Glutamatergic neuron (in vitro differentiated cells): ENCODE measurements at regions not wholly inside any gene's neighbourhood (a gene's known extent, or its start where the extent isn't known, plus 50 kb on each side); places are given as distances from the start of the nearest gene placed in this dataset.

Experiments
- DNase-seq: peaks from one replicate; pipeline ENCODE4 v3.0.0; 2022
- H3K27ac Mint-ChIP-seq: one replicate; pipeline ENCODE4 v1.8.0; 2020; ENCODE audit warnings: mild to moderate bottlenecking, mixed read lengths, inconsistent platforms; ENCODE audit not compliant: unreplicated experiment
- H3K27me3 Mint-ChIP-seq: one replicate; pipeline ENCODE4 v1.8.0; 2020; ENCODE audit warnings: mild to moderate bottlenecking, moderate library complexity, mixed read lengths, inconsistent platforms; ENCODE audit not compliant: unreplicated experiment
- H3K36me3 Mint-ChIP-seq: one replicate; pipeline ENCODE4 v1.8.0; 2020; ENCODE audit warnings: mild to moderate bottlenecking, mixed read lengths, inconsistent platforms; ENCODE audit not compliant: unreplicated experiment
- H3K4me1 Mint-ChIP-seq: one replicate; pipeline ENCODE4 v1.8.0; 2020; ENCODE audit warnings: mild to moderate bottlenecking, low read depth, mixed read lengths, inconsistent platforms; ENCODE audit not compliant: unreplicated experiment
- H3K4me3 Mint-ChIP-seq: one replicate; pipeline ENCODE4 v1.8.0; 2020; ENCODE audit warnings: mild to moderate bottlenecking, mixed read lengths, inconsistent platforms; ENCODE audit not compliant: unreplicated experiment
- H3K9me3 Mint-ChIP-seq: one replicate; pipeline ENCODE4 v1.8.0; 2020; ENCODE audit warnings: mild to moderate bottlenecking, moderate library complexity, mixed read lengths, inconsistent platforms; ENCODE audit not compliant: unreplicated experiment
- TF ChIP-seq, protein P1 (sequence below): fragments of 200-600 bp; sonication (generic); IDR thresholded peaks from one replicate; pipeline ENCODE4 v1.5.0; 2021; ENCODE audit not compliant: partially characterized antibody, unreplicated experiment

DNA sequence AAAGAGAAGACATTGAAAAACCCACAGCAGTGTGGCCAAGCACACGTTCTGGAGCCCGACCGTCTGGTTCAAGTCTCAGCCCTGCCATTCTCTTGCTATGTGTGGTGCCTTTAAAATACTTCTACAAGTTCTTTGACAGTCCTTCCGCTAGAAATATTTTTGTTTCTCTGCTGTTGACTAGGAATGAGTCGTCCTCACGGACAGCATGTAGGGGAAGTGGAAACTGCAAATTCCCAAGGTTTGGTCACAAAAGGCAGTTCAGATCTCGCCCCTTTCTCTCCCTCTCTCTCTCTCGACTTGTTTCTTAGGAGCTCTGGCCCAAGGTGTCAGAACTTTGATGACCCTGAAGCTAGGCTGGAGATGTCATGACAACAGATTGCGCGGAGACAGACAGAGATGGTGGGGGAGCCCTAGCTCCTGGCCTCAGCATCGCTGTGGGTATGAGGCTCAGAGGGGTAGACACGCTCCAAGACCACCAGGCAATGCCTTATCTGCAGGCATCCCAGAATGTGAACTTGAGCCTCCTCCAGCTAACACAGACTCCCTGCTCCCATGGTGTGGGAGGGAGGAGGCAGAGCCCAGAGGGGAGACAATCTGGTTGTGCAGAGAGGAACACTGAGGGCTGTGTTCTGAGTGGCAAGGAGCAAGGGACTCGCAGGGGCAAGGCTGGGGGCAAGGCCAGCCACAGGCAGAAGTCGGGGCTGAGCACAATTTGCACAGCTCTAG lies 368.9 kb upstream of the SULF2 start:
- peaks cover 8% of the 10 kb centered on the region for H3K9me3 Mint-ChIP-seq
- DNase-seq, result no peak
- H3K27ac Mint-ChIP-seq, result no peak overlapping the region
- H3K4me1 Mint-ChIP-seq, result peaks cover 4% of the 10 kb centered on the region
- no peak overlapping the region for H3K4me3 Mint-ChIP-seq
- H3K27me3 Mint-ChIP-seq, result peaks cover 10% of the 10 kb centered on the region
- TF ChIP-seq, protein P1, sequence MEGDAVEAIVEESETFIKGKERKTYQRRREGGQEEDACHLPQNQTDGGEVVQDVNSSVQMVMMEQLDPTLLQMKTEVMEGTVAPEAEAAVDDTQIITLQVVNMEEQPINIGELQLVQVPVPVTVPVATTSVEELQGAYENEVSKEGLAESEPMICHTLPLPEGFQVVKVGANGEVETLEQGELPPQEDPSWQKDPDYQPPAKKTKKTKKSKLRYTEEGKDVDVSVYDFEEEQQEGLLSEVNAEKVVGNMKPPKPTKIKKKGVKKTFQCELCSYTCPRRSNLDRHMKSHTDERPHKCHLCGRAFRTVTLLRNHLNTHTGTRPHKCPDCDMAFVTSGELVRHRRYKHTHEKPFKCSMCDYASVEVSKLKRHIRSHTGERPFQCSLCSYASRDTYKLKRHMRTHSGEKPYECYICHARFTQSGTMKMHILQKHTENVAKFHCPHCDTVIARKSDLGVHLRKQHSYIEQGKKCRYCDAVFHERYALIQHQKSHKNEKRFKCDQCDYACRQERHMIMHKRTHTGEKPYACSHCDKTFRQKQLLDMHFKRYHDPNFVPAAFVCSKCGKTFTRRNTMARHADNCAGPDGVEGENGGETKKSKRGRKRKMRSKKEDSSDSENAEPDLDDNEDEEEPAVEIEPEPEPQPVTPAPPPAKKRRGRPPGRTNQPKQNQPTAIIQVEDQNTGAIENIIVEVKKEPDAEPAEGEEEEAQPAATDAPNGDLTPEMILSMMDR, result no peak
- peaks cover 9% of the 10 kb centered on the region for H3K36me3 Mint-ChIP-seq

GRCh38 chr20:48153523-48153922 lies 368.2 kb upstream of the SULF2 start:
- Mint-ChIP-seq H3K27me3 (peaks cover 13% of the 10 kb centered on the region), H3K4me3 (no peak overlapping the region), H3K4me1 (peaks cover 4% of the 10 kb centered on the region), H3K36me3 (peaks cover 9% of the 10 kb centered on the region), H3K27ac (no peak overlapping the region), H3K9me3 (peaks cover 10% of the 10 kb centered on the region)
- no peak for DNase-seq
- TF ChIP-seq, protein P1, result no peak

DNA sequence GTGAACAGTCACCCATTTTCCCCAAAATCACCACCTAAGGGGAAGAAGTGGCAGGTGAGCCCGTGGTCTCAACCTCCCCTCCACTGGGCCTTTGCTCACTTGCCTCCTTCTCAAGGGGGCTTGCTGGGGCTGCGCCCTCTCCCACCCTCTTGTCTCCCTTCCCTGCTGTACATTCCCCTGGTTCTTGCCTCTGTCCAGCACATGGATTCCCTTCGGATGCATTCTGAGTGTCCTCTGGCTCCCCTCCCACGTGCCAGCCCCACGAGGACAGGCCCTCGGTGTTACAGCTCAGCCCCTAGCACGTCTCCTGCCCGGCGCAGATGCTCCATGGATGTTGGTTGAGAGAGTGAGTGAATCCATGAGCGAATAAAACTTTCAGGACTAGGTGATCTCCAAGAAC lies 367.8 kb upstream of the SULF2 start:
- Mint-ChIP-seq H3K4me3 (no peak overlapping the region), H3K27ac (no peak overlapping the region), H3K36me3 (peaks cover 9% of the 10 kb centered on the region), H3K4me1 (peaks cover 4% of the 10 kb centered on the region), H3K9me3 (peaks cover 11% of the 10 kb centered on the region), H3K27me3 (peaks cover 13% of the 10 kb centered on the region)
- TF ChIP-seq, protein P1, result no peak
- DNase-seq, result no peak

GRCh38 chr20:48150568-48150967 lies 365.3 kb upstream of the SULF2 start:
- no peak for DNase-seq
- H3K27me3 Mint-ChIP-seq, result peaks cover 10% of the 10 kb centered on the region
- TF ChIP-seq, protein P1, result no peak
- H3K4me3 Mint-ChIP-seq, result no peak overlapping the region
- H3K9me3 Mint-ChIP-seq, result peaks cover 4% of the 10 kb centered on the region
- H3K36me3 Mint-ChIP-seq, result peaks cover 6% of the 10 kb centered on the region
- H3K4me1 Mint-ChIP-seq, result peaks cover 2% of the 10 kb centered on the region
- no peak overlapping the region for H3K27ac Mint-ChIP-seq

DNA sequence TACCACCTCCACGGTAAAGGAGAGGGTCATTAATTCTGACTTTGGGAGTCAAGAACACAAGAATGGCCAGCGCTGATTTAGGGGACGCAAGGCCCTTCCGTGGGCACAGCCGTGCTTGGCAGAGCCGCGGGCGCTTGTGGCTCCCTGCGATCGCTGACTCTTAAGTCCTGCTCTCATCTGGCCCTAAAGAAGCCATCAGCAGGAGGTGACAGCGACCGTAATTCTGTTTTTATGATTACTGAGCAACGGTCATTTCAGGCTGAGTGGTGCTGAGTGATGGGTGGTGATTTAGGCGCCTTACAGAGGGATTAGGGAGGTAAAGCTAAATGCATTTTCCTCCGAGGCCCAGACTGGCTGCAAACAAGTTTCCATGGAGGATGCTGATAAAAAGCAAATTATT lies 364.6 kb upstream of the SULF2 start:
- peaks cover 1% of the 10 kb centered on the region for H3K4me1 Mint-ChIP-seq
- no peak overlapping the region for H3K27ac Mint-ChIP-seq
- DNase-seq, result no peak
- peaks cover 4% of the 10 kb centered on the region for H3K36me3 Mint-ChIP-seq
- H3K27me3 Mint-ChIP-seq, result peaks cover 8% of the 10 kb centered on the region
- H3K9me3 Mint-ChIP-seq, result peaks cover 4% of the 10 kb centered on the region
- TF ChIP-seq, protein P1, result no peak
- no peak overlapping the region for H3K4me3 Mint-ChIP-seq
